HG02943 (cell line): ENCODE measurements at regions not wholly inside any gene's neighbourhood (a gene's known extent, or its start where the extent isn't known, plus 50 kb on each side); places are given as distances from the start of the nearest gene placed in this dataset.

ENCODE experiments used
- ATAC-seq: cut with Tn5 transposase; IDR thresholded peaks from one replicate; pipeline ENCODE4 v1.9.1; 2021; ENCODE audit warnings: mild to moderate bottlenecking, low read depth, moderate library complexity; ENCODE audit not compliant: unreplicated experiment

DNA sequence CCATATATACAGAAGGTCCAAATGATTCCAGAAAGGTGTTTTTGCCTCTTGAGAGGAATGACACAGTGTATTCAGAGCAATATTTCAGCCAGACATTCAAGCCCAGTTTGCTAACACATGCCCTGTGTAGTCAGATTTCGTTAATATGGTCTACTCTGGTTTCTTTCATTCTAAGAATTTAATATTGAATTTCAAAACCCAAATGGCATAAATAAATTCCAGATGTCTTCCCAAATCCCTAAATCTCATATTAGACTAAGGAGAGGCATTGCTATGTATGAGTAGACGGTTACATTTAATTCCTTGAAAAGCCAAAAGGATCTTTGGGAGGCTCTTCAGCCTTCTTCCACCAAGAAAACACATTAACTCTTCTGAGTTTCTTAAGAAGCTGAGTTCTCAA, 66.3 kb upstream of the C1QTNF7 start:
- ATAC-seq = no peak

GRCh38 chr4:15362541-15362940, 65.3 kb upstream of the C1QTNF7 start:
- ATAC-seq = no peak

GRCh38 chr4:15364183-15364582, 63.6 kb upstream of the C1QTNF7 start:
- no peak for ATAC-seq

DNA sequence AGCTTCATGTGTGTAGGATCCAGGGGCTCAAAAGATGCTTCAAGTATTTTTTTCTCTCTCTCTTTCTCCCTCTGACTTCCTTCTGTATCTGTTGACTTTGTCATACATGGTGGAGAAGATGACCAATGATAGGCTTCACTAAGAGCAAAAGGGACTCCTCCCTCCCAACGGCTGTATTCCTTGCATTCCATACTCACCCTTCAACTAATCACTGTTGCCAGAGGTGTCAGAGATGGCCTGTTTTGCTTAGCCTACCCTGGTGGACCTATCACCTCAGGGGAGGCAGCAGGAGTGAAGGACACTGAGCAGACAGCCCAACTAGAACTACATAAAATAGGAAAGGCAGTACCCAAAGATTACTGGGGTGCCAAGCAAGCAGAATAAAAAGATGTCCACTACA, 62.2 kb upstream of the C1QTNF7 start:
- ATAC-seq = no peak

GRCh38 chr4:15366721-15367120, 61.1 kb upstream of the C1QTNF7 start:
- ATAC-seq = no peak

DNA sequence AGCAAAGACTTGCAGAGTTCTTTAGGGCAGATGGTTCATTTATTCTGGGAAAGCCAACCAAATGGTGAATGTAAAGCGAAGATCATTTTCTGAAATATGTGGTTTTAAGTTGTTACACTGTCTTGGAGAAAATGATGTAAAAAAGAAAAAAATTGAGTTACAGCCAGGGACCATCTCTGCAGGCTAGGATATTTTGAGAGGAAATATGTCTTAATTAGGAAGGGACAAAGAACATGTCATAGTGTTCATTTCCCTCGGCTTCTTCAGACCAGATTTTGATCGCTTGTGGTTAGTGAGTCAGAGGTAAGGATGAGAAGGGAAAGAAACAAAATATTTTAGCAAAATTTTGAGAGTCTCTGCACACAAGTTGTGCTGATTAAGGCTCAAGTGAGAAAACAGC, 59.0 kb upstream of the C1QTNF7 start:
- no peak for ATAC-seq

DNA sequence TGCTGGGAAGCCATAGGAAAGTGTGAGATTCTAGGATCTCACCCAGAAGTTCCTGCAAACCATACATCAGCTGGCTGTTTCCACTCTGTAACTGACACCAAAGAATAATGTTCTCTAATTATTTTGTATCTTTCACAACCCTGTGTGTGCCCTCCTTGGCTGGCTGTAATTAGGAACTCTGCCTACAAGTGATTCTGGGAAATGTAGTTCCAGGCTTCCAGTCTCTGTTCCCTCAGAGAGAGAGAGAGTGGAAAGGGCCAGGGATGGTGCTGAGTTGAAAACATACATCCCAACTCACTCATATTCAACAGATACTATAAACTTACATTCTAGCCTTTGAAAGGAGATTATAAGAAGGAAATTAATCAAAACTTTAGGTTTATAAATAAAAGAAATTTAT, 57.5 kb upstream of the C1QTNF7 start:
- ATAC-seq = no peak

DNA sequence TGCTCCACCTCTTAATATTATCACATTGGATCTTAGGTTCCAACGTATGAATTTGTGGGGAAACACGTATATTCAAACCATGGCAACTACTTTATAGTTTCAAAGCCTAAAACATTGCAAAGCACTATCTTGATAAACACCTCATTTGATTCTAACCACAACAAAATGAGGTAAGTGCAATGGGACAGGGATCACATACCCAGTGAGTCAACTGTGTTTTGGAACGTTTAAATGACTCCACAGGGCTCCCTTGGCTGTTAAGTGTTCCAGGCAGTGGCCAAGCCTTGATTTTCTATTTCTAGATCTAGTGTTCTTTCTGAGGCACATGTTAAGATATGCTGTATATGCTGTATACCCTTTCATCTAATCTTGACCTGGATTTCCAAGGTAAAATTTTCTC, 54.5 kb upstream of the C1QTNF7 start:
- ATAC-seq = no peak

DNA sequence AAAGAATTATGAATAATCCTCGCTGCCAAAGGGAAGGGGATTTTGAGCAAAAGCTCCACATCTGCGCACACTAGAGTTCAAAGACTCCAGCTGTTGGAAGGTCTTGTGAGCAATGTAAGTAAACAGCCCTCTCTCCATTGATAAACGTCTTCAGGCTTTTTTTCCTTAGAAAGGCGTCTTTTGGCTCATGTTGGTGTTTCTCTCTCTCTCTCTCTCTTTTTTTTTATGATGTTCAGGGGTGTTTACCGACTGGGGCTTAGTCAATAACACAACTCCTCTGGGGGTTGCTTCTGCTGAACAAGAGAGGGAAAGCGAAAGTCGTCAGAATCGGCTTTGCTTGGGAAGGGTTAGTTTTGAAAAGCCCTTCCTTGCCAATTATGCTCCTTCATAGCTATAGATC, 53.2 kb upstream of the C1QTNF7 start:
- ATAC-seq = no peak

DNA sequence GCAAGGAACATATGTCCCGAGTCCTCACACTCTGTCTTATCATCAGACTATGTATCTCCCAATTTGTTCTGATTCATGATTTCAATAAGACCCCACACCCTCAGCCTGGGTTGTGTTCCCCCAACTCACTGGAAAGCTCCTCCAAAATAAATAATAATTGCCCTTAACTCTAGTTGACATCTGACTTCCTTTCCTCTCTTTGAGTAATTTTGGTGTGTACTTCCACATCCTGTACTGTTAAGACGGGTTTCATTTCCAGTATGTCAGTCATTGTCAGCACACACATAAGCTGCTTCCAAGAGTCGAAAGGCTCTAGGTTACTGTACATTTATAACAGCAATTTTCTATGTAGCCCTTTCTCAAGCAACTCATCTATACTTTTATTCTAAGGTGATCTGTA, 52.2 kb upstream of the C1QTNF7 start:
- no peak for ATAC-seq

DNA sequence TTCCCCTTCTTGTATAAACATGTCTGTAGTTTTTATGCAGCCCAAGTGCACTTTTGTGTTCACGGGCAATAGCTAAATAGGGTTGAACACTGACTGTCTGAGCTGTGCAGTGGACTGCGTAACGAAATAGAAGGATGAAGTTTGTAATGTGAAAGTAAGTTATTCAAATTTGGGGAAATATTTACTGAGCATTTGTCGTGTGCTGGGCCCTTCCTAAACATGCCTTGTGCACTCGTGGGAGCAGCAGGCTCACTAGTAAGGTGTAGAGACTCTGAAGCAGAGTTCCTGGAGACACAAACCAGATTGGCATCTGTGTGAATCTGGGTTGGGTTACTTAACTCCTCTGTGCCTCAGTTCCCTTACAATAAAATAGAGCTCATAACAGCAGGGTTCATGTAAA, 51.7 kb upstream of the C1QTNF7 start:
- ATAC-seq = no peak

DNA sequence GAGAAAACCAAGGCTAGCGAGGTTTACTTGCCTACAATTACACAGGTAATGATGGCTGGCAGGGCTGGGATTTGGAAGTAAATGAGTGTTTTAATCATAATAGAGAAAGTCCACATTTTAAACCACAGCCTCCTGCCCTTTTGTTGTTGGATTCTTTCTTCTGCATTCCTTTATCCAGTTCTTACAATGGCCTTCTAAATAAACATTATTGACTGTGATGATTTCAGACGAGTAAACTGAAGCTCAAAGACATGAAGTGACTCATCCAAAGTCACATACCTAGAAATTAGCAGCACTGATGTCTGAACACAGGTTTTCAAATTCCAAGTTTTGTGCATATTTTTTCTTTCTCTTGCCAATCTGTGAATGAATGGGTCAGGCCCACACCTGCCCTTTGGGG, 51.2 kb upstream of the C1QTNF7 start:
- no peak for ATAC-seq
